Activated T-cell treated with anti-CD3 and anti-CD28 coated beads for 24 hours (primary cell): ENCODE measurements at regions not wholly inside any gene's neighbourhood (a gene's known extent, or its start where the extent isn't known, plus 50 kb on each side); places are given as distances from the start of the nearest gene placed in this dataset.
"Not testable (repeated sequence)": the region's sequence is repeated elsewhere in the genome, so short reads cannot be mapped to it uniquely, and the experiment has no call there.

Experiments
- DNase-seq: peaks from one replicate; pipeline ENCODE4 v3.0.0-alpha.2; 2020; ENCODE audit warnings: low read depth

- DNase-seq = no peak
Measured at GRCh38 chr4:19227701-19228100, 1024.0 kb upstream of the SLIT2 start.

- DNase-seq = no peak
Measured at GRCh38 chr4:19224820-19225219, 1026.9 kb upstream of the SLIT2 start.

GRCh38 chr4:19216476-19216875, 1035.2 kb upstream of the SLIT2 start:
- no peak for DNase-seq

GRCh38 chr4:19214591-19215186, 1037.0 kb upstream of the SLIT2 start:
- no peak for DNase-seq

- DNase-seq = no peak
Measured at GRCh38 chr4:19213388-19213787, 1038.3 kb upstream of the SLIT2 start.

- no peak for DNase-seq
Measured at GRCh38 chr4:19205853-19206252, 1045.9 kb upstream of the SLIT2 start.

- not testable (repeated sequence) for DNase-seq
Measured at GRCh38 chr4:19197838-19198237, 1053.9 kb upstream of the SLIT2 start.

- DNase-seq = no peak
Measured at GRCh38 chr4:19195696-19196095, 1056.0 kb upstream of the SLIT2 start.

GRCh38 chr4:19194672-19195071, 1057.0 kb upstream of the SLIT2 start:
- DNase-seq = no peak

- no peak for DNase-seq
Measured at GRCh38 chr4:19193274-19193981, 1058.3 kb upstream of the SLIT2 start.

- no peak for DNase-seq
Measured at GRCh38 chr4:19191979-19192650, 1059.6 kb upstream of the SLIT2 start.

- no peak for DNase-seq
Measured at GRCh38 chr4:19187691-19188090, 1064.0 kb upstream of the SLIT2 start.

GRCh38 chr4:19187096-19187495, 1064.6 kb upstream of the SLIT2 start:
- DNase-seq = no peak

GRCh38 chr4:19181631-19182030, 1070.1 kb upstream of the SLIT2 start:
- not testable (repeated sequence) for DNase-seq

GRCh38 chr4:19178835-19179234, 1072.9 kb upstream of the SLIT2 start:
- DNase-seq = no peak

GRCh38 chr4:19177616-19178015, 1074.1 kb upstream of the SLIT2 start:
- DNase-seq = no peak

- DNase-seq = no peak
Measured at GRCh38 chr4:19171832-19172231, 1079.9 kb upstream of the SLIT2 start.

- no peak for DNase-seq
Measured at GRCh38 chr4:19167311-19167710, 1084.4 kb upstream of the SLIT2 start.

GRCh38 chr4:19164334-19164733, 1087.4 kb upstream of the SLIT2 start:
- DNase-seq = no peak

GRCh38 chr4:19159874-19160273, 1091.8 kb upstream of the SLIT2 start:
- DNase-seq = no peak

GRCh38 chr4:19158107-19158809, 1093.4 kb upstream of the SLIT2 start:
- no peak for DNase-seq

- DNase-seq = no peak
Measured at GRCh38 chr4:19156786-19157185, 1094.9 kb upstream of the SLIT2 start.

- no peak for DNase-seq
Measured at GRCh38 chr4:19155568-19155967, 1096.1 kb upstream of the SLIT2 start.
